HG02943 (cell line): ENCODE measurements at regions not wholly inside any gene's neighbourhood (a gene's known extent, or its start where the extent isn't known, plus 50 kb on each side); places are given as distances from the start of the nearest gene placed in this dataset.
"Not testable (repeated sequence)": the region's sequence is repeated elsewhere in the genome, so short reads cannot be mapped to it uniquely, and the experiment has no call there.

Source experiments
- ATAC-seq: cut with Tn5 transposase; IDR thresholded peaks from one replicate; pipeline ENCODE4 v1.9.1; 2021; ENCODE audit warnings: mild to moderate bottlenecking, low read depth, moderate library complexity; ENCODE audit not compliant: unreplicated experiment

DNA sequence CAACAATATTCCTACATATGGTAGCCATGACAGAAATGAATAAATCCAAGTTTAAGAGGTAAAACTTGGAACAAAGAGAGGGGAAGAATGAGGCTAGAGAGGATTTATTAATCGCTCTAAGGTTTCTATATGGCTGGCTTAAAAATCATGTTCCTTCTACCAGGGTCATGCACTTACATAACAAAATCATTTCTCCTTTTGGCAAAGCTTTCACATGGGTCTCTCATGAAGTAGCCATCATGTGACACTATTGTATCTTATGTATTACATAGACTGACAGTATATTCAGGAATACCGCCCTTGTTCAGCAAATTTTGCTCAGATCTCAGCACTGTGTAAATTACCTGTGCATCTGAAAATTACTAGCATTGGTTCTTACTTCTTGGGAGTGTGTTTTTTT lies 1554.5 kb upstream of the SLC39A10 start:
- ATAC-seq: no peak

- ATAC-seq: no peak
These were observed 1556.8 kb upstream of the SLC39A10 start for GRCh38 chr2:194100201-194100600.

DNA sequence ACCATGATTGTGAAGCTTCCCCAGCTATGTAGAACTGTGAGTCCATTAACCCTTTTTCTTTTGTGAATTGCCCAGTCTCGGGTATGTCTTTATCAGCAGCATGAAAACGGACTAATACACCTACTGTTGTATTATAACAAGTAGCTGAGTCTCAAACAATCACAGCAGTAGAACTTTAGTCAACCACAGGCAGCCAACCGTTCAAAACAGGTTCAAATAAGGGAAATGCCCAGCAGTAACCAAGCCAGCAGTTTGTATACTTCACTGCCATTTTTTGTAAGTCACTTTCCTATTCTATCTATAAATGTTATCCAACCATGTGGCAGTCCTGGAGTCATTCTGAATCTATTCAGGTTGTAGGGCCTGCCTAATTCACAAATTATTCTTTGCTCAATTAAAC lies 1560.6 kb upstream of the SLC39A10 start:
- no peak for ATAC-seq

GRCh38 chr2:194095359-194095758 lies 1561.7 kb upstream of the SLC39A10 start:
- ATAC-seq: no peak

- no peak for ATAC-seq
These were observed 1566.6 kb upstream of the SLC39A10 start for GRCh38 chr2:194090251-194090905.

GRCh38 chr2:194087089-194087958 lies 1569.7 kb upstream of the SLC39A10 start:
- no peak for ATAC-seq

- no peak for ATAC-seq
These were observed 1570.9 kb upstream of the SLC39A10 start for GRCh38 chr2:194086129-194086528.

GRCh38 chr2:194079989-194080388 lies 1577.0 kb upstream of the SLC39A10 start:
- ATAC-seq: no peak

- no peak for ATAC-seq
These were observed 1579.7 kb upstream of the SLC39A10 start for GRCh38 chr2:194077366-194077765.

DNA sequence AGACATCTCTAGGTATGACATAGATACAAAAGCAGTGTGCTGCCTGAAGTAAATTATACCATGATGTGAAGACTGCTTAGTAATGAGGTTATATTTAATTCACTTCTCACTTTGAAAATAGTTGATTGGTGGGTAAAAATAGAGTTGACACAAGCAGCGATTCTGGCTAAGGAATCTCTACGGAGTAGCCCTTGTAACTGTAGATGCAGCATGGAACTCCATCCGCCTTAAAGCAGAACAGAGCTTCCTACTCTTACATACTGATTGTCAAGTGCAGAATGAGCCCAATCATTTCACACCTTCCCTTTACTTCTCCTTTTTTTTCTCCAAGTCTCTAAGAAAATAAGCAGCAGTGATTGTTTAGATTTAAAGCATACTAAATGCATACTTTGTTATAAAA lies 1594.6 kb upstream of the SLC39A10 start:
- no peak for ATAC-seq

- ATAC-seq: no peak
These were observed 1596.8 kb upstream of the SLC39A10 start for GRCh38 chr2:194060269-194060668.

DNA sequence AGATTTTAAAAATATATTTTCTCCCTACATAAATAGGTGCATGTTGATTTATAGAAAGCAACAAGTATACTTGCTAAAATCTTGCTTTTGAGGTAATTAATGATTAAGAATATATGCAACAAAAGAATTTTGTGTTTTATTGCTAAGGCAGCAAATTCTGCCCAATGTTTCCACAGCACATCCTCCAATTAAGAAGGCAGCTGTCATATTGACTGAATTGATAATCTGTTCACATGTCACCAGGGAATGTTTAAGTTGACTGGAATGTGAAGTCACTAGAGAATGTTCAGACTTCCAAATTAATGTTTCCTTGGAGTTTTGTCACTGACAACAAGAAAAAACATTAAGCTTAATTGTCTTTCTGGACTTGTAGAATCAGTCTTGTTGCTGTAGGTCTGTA lies 1602.7 kb upstream of the SLC39A10 start:
- ATAC-seq: no peak

DNA sequence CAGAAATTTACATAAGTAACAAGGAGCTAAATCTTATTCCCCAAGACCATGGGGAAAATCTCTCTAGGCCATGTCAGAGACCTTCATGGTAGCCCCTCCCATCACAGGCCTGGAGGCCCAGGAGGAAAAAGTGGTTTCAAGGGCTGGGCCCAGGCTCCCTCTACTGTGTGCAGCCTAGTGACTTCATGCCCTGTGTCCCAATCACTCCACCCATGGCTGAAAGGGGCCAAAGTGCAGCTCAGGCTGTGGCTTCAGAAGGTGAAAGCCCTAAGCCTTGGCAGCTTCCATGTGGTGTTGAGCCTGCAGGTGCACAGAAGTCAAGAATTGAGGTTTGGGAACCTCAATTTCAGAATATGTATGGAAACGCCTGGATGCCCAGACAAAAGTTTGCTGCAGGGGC lies 1612.7 kb upstream of the SLC39A10 start:
- no peak for ATAC-seq

DNA sequence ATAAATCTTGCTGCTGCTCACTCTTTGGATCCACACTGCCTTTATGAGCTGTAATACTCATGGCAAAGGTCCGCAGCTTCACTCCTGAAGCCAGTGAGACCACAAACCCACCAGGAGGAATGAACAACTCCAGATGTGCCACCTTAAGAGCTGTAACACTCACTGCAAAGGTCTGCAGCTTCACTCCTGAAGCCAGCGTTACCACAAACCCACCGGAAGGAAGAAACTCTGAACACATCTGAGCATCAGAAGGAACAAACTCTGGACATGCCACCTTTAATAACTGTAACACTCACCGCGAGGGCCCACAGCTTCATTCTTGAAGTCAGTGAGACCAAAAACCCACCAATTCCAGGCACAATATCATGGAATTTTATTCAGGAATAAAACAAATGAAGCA lies 1635.9 kb upstream of the SLC39A10 start:
- ATAC-seq: not testable (repeated sequence)

GRCh38 chr2:194020155-194020554 lies 1636.9 kb upstream of the SLC39A10 start:
- ATAC-seq: no peak

DNA sequence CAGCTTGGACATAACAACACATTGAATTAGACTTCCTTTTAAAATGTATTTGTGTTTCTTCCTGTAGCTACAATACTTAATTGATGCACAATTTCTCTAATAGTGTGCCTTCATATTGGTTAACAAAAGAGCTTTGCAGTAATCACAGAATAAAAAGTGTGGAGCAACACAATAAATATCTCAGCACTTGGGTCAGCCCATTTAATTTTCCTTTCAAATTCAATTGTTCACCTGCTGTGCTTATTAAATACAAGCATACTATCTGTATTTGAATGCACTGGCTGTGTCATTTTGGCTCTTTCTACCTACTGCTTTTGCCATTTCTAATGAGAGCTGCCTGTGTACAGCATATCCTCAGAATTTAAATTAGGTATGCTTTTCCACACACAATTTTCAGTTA lies 1641.3 kb upstream of the SLC39A10 start:
- no peak for ATAC-seq

DNA sequence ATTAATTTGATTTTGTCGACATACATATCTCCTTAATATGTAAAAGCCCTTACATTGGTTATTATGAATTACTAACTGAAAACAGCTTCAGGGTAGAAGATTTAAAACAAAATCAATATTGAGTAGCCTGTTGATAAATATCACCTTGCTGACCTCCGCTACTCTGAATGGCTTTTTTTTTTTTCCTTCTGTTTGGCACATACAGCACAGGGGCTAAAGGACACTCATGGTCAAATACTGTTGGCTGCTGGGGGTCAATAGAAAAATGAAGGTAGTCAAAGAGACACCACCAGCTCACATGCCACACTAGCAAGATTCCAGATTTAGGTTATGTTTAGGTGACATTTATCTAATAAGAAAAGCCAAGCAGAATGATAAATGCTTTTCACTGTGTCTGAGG lies 1642.4 kb upstream of the SLC39A10 start:
- no peak for ATAC-seq

- no peak for ATAC-seq
These were observed 1652.3 kb upstream of the SLC39A10 start for GRCh38 chr2:194004590-194005206.

- no peak for ATAC-seq
These were observed 1653.1 kb upstream of the SLC39A10 start for GRCh38 chr2:194003911-194004310.

DNA sequence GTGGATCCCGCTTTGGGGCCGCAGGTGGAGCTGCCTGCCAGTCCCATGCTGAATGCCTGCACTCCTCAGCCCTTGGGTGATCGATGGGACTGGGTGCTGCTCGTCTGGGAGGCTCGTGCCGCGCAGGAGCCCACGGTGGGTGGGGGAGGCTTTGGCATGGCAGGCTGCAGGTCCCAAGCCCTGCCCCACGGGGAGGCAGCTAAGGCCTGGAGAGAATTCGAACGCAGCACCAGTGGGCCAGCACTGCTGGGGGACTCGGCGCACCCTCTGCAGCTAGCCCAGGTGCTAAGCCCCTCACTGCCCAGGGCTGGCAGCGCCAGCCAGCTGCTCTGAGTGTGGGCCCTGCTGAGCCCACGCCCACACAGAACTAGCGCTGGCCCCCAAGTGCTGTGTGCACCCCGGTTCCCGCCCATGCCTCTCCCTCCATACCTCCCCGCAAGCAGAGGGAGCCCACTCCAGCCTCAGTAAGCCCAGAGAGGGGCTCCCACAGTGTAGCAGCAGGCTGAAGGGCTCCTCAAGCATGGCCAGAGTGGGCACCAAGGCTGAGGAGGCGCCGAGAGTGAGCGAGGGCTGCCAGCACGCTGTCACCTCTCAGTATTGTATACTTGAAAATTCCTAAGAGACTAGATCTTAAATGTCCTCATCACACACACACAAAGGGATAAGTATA lies 1654.2 kb upstream of the SLC39A10 start:
- ATAC-seq: no peak

- ATAC-seq: no peak
These were observed 1666.2 kb upstream of the SLC39A10 start for GRCh38 chr2:193990868-193991267.
